ENCODE measurements at regions not wholly inside any gene's neighbourhood (a gene's known extent, or its start where the extent isn't known, plus 50 kb on each side); places are given as distances from the start of the nearest gene placed in this dataset.
A peak's percentile ranks its signal among the peaks of the same experiment; 100 is the strongest.

DNA sequence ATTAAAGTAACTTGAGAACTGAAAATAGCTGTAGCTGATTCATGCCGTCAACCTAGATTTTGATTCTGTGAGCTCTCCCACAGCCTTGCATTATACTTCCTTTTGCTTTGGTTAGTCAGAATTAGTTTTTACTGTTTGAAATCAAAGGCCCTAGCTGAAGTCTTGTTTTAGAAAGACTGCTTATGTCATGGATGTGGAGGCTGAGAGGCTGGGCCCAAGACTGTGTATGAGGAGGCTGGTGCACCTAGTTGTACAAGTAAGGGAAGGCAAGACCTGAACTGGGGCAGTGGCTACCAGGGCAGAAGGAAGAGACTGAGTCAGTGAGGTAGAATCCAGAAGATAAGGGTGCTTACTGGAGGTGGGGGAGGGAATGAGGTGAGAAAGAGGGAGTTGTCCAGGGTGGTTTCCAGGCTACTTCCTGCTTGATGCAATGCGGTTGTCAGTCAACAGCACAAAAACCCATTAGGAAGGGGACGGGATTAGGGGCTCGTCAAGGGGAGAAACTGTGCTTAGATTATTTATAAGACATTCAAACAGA, 76.2 kb upstream of the PAGE3 start:
- Histone ChIP-seq H3K4me1 (no peaks in the 10 kb centered on the region), H3K36me3 (ENCODE audit: control insufficient read depth, insufficient read depth, low read length) (no peaks in the 10 kb centered on the region), H3K9me3 (no peaks in the 10 kb centered on the region), H3K4me3 (ENCODE audit: low read depth, low read length) (no peak overlapping the region), H3K27me3 (replicated peaks; ENCODE audit: control insufficient read depth, insufficient read depth, low read length) (no peaks in the 10 kb centered on the region)
- TF ChIP-seq, protein P1, sequence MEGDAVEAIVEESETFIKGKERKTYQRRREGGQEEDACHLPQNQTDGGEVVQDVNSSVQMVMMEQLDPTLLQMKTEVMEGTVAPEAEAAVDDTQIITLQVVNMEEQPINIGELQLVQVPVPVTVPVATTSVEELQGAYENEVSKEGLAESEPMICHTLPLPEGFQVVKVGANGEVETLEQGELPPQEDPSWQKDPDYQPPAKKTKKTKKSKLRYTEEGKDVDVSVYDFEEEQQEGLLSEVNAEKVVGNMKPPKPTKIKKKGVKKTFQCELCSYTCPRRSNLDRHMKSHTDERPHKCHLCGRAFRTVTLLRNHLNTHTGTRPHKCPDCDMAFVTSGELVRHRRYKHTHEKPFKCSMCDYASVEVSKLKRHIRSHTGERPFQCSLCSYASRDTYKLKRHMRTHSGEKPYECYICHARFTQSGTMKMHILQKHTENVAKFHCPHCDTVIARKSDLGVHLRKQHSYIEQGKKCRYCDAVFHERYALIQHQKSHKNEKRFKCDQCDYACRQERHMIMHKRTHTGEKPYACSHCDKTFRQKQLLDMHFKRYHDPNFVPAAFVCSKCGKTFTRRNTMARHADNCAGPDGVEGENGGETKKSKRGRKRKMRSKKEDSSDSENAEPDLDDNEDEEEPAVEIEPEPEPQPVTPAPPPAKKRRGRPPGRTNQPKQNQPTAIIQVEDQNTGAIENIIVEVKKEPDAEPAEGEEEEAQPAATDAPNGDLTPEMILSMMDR (IDR thresholded peaks at IDR 0.05; ENCODE audit: insufficient read depth in 1 of 2, low read depth in 1 of 2, low read length in 1 of 2, severe bottlenecking in 1 of 2, unreplicated experiment in 1 of 2) = no peak
- Mint-ChIP-seq H3K9me3 (ENCODE audit: unreplicated experiment) (no peaks in the 10 kb centered on the region), H3K4me3 (ENCODE audit: unreplicated experiment) (no peak overlapping the region), H3K4me1 (ENCODE audit: low read depth, unreplicated experiment) (no peaks in the 10 kb centered on the region), H3K27me3 (ENCODE audit: insufficient read depth, unreplicated experiment) (no peaks in the 10 kb centered on the region), H3K27ac (ENCODE audit: unreplicated experiment) (no peak overlapping the region), H3K36me3 (ENCODE audit: insufficient read depth, unreplicated experiment) (no peaks in the 10 kb centered on the region)
- intact Hi-C loops (cut with micrococcal nuclease; ENCODE audit: unreplicated experiment) = no loop called here
- CTCF ChIA-PET = no interaction called here
- POLR2A ChIA-PET = no interaction called here
- no peak for DNase-seq
- BruUV-seq (replicated peaks) = no TSS peak

DNA sequence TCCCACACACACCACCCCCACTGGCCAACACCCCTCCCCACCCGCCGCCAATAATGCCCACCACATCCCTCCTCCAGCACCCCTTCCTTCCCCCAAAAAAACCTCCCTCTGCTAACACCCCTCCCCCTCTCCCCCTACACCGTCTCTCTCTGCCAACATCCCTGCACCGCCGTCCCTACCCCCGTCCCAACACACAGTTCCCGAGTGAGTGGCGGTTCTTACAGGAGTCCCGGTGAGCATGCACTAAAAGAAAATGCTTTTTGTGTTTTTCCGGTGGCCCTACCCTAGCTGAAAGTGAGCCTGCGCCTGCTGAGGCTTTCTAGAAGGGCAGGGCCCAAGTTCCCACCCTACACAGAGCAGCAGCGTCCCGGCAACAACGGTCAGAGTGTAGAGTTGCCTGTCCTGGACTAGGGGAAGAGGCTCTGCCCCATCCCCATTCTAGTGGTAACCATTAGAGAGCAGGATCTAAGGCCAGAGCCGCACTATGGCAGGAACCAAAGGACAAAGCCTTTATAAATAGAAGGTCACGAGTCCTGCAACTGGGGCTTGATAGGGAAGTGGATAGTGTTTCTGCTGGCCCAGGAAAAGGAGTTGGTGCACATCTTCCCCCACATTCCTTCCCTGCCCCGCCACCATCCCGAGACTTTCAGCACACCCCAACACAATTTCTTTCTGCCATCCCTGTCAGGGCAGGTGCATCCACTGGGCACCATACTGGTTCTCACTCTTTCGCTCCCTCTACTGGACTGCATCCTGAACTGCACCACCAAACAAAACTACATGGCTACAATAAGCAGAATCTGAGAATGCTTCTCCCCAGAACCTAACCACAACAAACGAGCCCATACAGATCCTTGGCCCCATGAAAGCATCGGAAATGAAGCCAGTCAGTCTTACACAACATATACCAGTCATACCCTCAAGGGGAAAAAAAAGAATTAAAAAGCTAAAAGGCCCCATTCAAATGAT, 78.1 kb upstream of the PAGE3 start:
- Mint-ChIP-seq H3K9me3 (ENCODE audit: unreplicated experiment) (no peaks in the 10 kb centered on the region), H3K27me3 (ENCODE audit: insufficient read depth, unreplicated experiment) (no peaks in the 10 kb centered on the region), H3K27ac (ENCODE audit: unreplicated experiment) (no peak overlapping the region), H3K4me1 (ENCODE audit: low read depth, unreplicated experiment) (no peaks in the 10 kb centered on the region), H3K36me3 (ENCODE audit: insufficient read depth, unreplicated experiment) (no peaks in the 10 kb centered on the region), H3K4me3 (ENCODE audit: unreplicated experiment) (no peak overlapping the region)
- peak in 1 of 2 experiments; percentile 4 for DNase-seq
- Histone ChIP-seq H3K4me1 (no peaks in the 10 kb centered on the region), H3K9me3 (no peaks in the 10 kb centered on the region), H3K36me3 (ENCODE audit: control insufficient read depth, insufficient read depth, low read length) (no peaks in the 10 kb centered on the region), H3K4me3 (ENCODE audit: low read depth, low read length) (no peak overlapping the region), H3K27me3 (replicated peaks; ENCODE audit: control insufficient read depth, insufficient read depth, low read length) (no peaks in the 10 kb centered on the region)
- CTCF ChIA-PET = no interaction called here
- TF ChIP-seq, protein P1 (IDR thresholded peaks at IDR 0.05; ENCODE audit: insufficient read depth in 1 of 2, low read depth in 1 of 2, low read length in 1 of 2, severe bottlenecking in 1 of 2, unreplicated experiment in 1 of 2) = peak; percentile 16 to 25
- no TSS peak for BruUV-seq (replicated peaks)
- POLR2A ChIA-PET = no interaction called here
- intact Hi-C loops (cut with micrococcal nuclease; ENCODE audit: unreplicated experiment) = no loop called here

- Histone ChIP-seq H3K36me3 (ENCODE audit: control insufficient read depth, insufficient read depth, low read length) (no peaks in the 10 kb centered on the region), H3K4me1 (no peaks in the 10 kb centered on the region), H3K4me3 (ENCODE audit: low read depth, low read length) (no peak overlapping the region), H3K27me3 (replicated peaks; ENCODE audit: control insufficient read depth, insufficient read depth, low read length) (no peaks in the 10 kb centered on the region), H3K9me3 (no peaks in the 10 kb centered on the region)
- TF ChIP-seq, protein P1 (IDR thresholded peaks at IDR 0.05; ENCODE audit: insufficient read depth in 1 of 2, low read depth in 1 of 2, low read length in 1 of 2, severe bottlenecking in 1 of 2, unreplicated experiment in 1 of 2) = no peak
- DNase-seq = no peak
- H3K4me3 Mint-ChIP-seq (ENCODE audit: unreplicated experiment) = no peak overlapping the region
- intact Hi-C loops (cut with micrococcal nuclease; ENCODE audit: unreplicated experiment) = no loop called here
- no TSS peak for BruUV-seq (replicated peaks)
- no peak overlapping the region for H3K27ac Mint-ChIP-seq (ENCODE audit: unreplicated experiment)
- ChIA-PET CTCF (no interaction called here), POLR2A (no interaction called here)
- no peaks in the 10 kb centered on the region for H3K9me3 Mint-ChIP-seq (ENCODE audit: unreplicated experiment)
- peaks cover 3% of the 10 kb centered on the region for H3K27me3 Mint-ChIP-seq (ENCODE audit: insufficient read depth, unreplicated experiment)
- H3K36me3 Mint-ChIP-seq (ENCODE audit: insufficient read depth, unreplicated experiment) = no peaks in the 10 kb centered on the region
- H3K4me1 Mint-ChIP-seq (ENCODE audit: low read depth, unreplicated experiment) = no peaks in the 10 kb centered on the region
These were observed 91.9 kb upstream of the PAGE3 start for GRCh38 chrX:55356609-55357008.

Measured in Caco-2 (cell line).